Femur (tissue), 1 donor: ENCODE measurements at regions not wholly inside any gene's neighbourhood (a gene's known extent, or its start where the extent isn't known, plus 50 kb on each side); places are given as distances from the start of the nearest gene placed in this dataset.
A peak's percentile ranks its signal among the peaks of the same experiment; 100 is the strongest.
"Not testable (repeated sequence)": the region's sequence is repeated elsewhere in the genome, so short reads cannot be mapped to it uniquely, and the experiment has no call there.

Experiments used
- DNase-seq: peaks from one replicate; pipeline ENCODE4 v3.0.0-alpha.2; 2017

DNA sequence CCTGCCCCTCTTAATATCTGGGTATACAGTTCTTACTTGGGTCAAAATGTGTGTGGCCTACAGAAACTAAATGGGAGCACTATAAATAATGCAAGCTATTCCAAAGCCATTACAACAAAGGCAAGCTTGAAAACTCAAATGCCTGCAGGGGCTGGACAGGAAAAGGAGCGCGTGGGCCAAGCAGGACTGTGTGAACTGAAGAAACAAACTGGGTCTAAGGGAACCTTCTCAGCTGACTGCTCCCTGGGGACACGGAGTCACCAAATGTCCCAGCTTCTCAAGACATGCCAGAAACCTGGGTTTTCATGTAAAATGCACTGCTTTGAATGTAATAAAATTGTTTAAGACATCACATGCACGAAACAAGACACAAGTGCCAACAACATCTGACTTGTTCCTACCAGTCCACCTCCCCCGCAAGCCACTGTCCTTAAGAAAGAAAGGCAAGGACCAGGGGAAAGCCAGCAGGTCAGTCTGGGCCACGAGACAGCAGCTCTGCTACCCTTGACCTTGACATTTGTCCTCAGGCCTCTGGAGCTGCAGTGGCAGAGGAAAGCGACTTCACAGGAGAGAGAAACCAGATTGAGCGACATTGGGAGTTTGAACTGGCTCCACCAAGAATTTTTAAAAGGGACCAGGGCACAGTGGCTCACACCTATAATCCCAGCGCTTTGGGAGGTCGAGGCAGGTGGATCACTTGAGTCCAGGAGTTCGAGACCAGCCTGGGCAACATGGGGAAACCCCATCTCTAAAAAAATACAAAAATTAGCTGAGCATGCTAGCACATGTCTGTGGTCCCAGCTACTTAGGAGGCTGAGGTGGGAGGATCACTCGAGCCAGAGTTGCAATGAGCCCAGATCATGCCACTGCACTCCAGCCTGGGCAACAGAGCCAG is 89.7 kb upstream of the SH3BP4 start:
- DNase-seq = peak; percentile 33

GRCh38 chr2:234859330-234859872 is 92.4 kb upstream of the SH3BP4 start:
- DNase-seq = not testable (repeated sequence)

- no peak for DNase-seq
Measured at GRCh38 chr2:234858790-234859329, 93.0 kb upstream of the SH3BP4 start.

- DNase-seq = no peak
Measured at GRCh38 chr2:234858145-234858544, 93.7 kb upstream of the SH3BP4 start.

GRCh38 chr2:234853729-234854128 is 98.1 kb upstream of the SH3BP4 start:
- no peak for DNase-seq

GRCh38 chr2:234852941-234853340 is 98.9 kb upstream of the SH3BP4 start:
- no peak for DNase-seq

DNA sequence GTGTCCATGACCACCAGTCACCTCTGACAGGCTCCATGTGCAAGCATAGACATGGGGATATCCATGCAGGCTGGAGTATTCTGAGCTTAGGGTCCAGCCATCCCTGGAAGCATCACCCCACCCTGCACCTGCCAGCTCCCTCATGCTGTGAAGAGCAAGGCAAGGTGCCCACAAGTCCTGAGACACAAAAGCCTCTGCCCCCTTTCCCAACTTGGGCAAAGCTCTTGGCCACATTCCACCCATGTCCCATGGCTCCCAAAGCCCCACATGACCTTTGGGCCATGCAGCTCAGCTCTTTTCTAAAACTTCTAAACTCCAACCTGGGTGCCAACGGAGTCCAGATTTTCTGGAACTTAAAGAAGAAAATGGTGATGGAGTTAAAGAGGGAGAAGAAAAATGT is 99.8 kb upstream of the SH3BP4 start:
- DNase-seq = no peak

DNA sequence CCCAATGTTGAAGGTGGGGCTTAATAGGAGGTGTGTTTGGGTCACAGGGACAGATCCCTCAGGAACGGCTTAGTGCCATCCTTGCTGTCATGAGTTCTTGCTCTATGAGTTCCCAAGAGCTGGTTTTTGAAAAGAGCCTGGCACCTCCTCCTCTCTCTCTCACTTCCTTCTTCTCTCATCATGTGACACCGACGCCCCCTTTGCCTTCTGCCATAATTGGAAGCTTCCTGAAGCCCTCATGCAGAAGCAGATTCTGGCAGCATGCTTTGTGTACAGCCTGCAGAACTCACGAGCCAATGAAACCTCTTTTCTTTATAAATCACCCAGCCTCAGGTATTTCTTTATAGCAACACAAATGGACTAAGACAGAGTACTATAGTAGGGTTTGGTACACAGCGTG is 100.4 kb upstream of the SH3BP4 start:
- DNase-seq = no peak

DNA sequence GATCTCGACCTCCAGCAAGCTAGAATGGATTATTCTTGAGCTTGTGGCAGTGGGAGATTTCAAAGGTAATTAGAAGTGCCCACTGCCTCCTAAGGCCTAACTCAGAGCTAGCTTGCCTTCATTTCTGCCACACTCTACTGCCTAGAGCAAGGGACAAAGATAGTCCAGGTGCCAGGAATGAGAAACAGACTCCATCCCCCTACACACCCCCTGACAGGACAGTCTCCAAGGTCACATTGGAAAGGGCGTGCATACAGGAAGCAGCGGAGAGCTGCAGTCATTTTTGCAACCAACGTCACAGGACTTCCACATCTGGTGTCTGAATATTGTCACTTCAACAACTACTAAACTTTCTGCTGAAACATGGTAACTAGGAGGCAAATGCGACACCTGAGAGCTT is 101.0 kb upstream of the SH3BP4 start:
- no peak for DNase-seq

GRCh38 chr2:234849678-234850077 is 102.1 kb upstream of the SH3BP4 start:
- DNase-seq = no peak

DNA sequence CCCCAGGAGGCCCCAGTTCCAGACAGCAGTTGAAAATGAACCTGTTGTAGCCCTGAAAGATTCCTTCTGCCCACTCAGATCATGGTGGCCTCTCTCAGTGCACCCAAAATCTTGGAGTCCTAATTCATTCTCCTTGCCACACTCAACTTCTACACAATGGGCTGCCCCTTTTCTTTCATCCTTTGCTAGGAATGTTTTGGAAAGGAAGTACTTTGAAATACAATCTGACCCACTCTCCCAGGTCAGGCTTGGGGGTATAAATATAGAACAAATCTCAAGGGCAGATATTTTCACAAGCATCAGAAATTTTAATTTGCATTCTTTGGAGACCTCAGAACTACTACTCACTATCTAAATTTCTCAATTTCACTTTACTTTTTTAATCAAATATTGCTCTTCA is 103.2 kb upstream of the SH3BP4 start:
- no peak for DNase-seq

DNA sequence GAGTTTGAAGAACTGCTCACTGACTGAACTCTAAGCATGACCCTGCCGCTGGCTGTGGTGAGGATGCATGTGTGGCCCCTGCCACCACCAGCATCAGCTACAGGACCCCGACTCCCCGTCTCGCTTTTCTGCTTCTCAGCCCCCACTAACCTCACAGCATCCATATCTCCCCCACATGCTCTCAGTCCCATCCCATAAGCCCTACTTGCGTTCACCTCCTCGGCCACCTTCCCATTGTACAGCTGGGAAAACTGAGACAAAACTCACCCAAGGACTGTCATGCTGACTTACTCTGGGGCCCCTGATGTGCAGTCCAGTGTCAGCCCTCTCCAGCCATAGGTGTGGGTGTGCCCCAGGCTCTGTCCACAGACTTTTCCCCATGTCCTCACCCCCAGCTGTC is 104.2 kb upstream of the SH3BP4 start:
- no peak for DNase-seq

DNA sequence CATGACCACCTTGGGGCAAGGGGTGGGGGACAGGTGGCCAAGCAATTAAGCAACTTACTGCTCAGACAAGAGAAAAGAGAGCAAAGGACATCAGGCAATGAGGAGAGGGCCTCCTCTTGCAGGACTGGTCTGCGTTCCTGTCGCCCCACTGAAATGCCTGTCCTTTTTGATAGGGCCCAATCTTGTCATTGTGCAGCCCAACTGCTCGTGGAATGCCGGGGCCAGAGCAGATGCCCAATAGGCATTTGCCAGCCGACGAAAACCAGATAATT is 104.5 kb upstream of the SH3BP4 start:
- no peak for DNase-seq

DNA sequence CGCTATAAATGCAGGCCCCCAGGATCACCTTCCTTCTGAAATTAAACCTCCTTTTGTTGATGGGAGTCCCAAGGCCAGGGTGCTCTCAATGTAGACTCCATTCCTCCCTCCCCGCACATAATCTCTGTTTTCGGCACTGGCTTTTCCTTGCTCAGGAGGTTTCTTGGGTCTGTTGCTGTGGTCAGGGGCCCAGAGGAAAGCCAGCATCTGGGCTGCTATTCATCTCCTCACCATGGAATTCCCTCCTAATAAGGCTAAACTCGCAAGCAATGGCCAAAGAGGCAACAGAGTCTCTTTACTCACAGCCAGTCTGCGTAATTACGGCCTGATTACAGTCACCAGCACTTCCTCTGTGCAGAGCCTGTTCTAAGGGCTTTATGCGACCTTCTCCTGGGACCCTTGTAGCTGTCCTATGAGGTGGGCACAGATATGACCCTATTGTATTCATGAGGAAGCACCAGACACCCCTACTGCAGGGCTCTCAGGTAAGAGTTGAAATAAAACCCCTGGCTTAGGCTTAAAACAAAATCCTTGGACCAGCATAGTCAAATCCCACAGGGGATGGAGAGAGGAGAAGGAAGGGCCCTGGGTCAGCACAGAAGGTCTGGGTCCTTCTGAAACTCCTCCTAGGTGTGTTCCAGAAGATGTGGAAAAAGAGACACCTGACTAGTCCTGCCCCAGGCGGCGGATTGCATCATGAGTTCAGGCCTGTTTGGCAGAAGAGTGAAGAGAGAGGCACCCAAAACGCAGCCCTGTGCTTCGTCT is 105.0 kb upstream of the SH3BP4 start:
- no peak for DNase-seq

GRCh38 chr2:234845602-234846590 is 105.9 kb upstream of the SH3BP4 start:
- DNase-seq = no peak

DNA sequence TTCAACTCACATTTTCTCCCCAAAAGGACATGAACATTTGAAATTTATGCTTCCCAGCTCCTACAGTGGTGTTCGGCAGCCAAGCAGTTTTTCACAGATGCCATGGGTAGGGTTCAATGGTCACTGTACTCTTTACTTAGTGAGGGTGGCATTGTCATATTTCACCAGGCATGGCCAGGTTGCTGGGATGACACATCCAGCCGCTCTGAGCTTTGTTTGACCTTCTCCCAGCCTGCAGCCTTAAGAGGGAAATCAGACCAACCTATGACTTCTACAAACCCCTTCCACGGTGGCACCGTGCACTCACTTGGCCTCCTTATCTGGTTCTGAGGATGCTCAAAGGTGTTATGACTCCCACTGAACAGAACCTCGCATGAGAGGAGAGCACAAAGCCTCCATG is 108.4 kb upstream of the SH3BP4 start:
- DNase-seq = no peak

- DNase-seq = no peak
Measured at GRCh38 chr2:234842753-234843152, 109.1 kb upstream of the SH3BP4 start.

GRCh38 chr2:234841321-234842015 is 110.3 kb upstream of the SH3BP4 start:
- no peak for DNase-seq

DNA sequence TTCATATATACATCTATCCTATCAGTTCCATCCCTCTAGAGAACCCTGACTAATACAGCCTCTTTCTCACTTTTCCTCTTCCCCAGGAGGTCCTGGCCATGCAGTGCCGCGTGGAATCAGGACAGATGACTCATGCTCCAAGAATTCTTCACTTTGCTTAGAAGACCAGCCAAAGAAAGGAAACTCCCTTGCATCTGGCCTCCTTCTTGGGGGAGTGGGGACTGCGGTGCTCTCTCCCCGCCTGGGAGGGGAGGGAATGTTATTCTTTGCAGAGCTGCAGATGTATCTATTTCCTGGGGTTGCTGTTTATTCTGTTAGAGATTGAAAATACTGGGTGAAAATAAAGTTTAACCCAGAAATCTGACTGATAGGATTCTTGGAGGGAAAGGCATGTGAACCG is 111.5 kb upstream of the SH3BP4 start:
- peak; percentile 58 for DNase-seq

DNA sequence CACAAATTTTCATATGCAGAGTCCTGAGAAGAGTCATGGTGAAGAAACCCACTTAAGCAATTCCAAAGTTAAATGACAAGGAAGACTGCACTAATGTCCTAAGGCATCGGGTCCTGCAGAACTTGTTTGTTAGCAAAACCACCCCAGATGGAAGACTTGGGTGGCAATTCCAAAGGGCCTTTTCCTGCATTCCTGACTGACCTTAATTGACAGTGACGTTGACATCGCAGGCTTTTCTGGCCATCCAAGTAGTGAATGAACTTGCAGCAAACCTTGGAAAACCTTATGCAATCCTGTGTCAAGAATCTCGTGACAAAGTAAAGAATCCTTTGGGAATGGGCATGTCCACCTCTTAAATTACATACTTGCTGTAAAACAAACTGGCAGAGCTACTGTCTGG is 112.5 kb upstream of the SH3BP4 start:
- no peak for DNase-seq

DNA sequence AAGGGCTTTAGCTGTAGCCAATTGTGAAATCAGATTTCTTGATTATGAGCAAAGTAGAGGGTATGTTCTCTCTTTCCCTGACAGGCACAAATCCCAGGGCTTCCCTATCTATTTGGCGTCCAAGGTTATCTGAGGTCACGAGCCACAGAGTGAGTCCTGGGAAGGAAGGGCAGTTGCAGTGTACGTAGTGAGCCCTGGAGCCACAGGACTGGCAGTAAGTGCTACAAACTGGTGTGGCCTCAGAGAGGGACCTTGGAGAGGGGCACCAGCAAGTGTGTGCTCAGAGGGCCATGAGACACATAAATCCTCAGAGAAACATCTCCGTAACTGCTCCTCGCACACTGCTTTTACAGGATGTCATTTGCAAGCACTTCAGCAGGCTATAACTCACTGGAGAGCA is 115.5 kb upstream of the SH3BP4 start:
- no peak for DNase-seq

DNA sequence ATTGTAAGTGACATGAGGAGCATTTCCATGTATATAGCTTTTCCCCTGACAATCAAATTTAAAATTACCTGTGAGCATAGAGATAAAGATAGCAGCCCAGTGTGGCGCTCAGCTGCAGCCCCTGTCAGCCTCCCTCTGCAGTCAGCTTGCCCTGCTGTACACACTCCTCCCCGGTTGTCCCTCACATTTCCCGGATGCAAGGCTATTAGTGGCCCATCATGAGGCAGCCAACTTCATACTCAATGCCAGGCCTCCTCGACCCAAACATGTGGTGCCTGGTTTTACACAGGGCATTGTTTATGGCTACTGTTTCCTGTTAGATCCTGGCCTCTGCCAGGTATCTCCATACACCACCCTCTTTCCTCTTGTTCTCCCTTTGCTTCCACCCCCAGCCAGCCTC is 116.1 kb upstream of the SH3BP4 start:
- DNase-seq = no peak
